ENCODE measurements at regions not wholly inside any gene's neighbourhood (a gene's known extent, or its start where the extent isn't known, plus 50 kb on each side); places are given as distances from the start of the nearest gene placed in this dataset.

DNA sequence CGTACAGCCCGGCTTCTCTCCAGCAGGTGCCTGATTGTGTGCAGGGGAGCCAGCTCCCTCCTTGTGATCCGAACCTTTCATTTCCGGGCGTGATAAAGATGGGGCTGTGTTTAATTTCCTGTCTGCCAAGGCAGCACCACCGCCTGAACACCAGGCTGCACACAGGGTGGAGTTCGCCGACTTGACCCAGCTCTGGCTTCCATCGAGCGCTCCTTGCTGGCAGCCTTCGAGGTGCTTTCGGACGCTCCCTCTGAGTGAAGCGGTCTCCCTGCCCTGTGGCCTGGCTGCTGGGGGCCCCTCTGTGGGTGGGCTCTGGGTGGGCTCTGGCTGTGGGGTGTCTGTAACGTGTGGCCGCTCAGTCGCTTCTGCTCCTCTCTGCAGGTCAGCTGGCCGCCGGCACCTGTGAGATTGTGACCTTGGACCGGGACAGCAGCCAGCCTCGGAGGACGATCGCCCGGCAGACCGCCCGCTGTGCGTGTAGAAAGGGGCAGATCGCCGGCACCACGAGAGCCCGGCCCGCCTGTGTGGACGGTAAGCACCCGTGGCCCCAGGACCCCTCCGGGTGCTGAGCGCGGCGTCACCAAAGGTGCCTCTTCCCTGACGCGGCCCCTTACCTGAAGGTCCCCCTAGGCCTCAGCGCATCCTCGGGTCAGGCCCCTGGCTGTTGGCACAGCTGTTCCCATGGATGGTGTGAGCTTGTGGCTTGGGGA, 1181.3 kb downstream of the BRD1 start:
- DNase-seq, result no peak

DNA sequence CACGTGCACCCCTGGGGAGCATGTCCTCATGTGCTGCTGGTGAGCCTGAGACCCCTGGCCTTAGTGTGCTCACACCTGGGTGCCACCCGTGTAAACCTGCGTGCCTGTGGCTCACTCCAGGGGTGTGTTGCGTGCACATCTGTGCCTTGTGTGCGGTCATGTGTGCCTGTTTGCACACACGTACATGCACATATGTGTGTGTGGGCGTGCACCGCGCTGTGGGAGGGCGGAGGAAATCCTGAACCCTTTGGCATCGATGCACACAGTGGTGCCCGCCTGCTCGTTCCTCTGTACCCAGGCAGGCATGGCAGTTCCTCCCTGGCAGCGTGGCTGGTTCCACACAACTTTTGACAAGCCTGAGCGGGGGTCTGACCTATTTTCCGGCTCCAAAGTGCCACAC, 1181.9 kb downstream of the BRD1 start:
- no peak for DNase-seq

DNA sequence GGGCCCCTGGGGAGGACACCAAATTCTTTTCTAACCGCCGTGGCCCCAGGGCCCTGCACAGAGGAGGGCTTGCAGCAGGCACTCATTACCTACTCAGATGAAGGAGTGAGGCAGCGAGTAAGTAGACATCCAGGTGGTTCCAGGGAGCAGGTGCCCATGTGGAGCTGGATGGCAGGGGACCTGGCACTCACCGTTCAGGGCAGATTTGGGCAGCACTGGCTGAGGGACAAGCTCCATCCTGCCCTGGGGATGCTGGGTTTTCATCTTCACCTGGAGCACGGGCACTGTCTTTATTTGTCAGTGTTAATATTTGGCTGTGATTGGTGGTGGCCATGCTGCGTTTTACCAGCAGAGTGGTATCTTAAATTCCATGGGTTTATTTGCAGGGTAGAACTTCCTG, 1182.7 kb downstream of the BRD1 start:
- no peak for DNase-seq

DNA sequence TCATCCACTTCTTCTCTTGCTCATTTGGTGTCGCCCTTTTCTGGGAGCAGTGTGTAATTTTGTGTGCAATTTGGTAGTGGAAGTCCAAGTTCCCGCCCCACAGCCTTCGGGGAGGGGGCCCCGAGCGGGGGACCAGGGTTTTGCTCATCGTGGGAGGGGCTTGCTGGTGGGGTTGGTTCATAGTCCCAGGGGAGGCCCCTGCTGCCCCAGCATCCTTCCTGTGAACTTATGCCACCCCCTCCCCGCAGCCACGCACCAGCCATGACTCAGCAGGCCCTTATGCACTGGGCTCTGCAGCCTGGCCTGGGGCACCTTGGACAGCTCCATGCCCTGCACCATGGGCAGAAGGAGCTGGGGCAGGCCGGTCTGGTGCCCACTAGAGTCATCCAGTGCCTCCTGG, 1183.6 kb downstream of the BRD1 start:
- DNase-seq, result no peak

DNA sequence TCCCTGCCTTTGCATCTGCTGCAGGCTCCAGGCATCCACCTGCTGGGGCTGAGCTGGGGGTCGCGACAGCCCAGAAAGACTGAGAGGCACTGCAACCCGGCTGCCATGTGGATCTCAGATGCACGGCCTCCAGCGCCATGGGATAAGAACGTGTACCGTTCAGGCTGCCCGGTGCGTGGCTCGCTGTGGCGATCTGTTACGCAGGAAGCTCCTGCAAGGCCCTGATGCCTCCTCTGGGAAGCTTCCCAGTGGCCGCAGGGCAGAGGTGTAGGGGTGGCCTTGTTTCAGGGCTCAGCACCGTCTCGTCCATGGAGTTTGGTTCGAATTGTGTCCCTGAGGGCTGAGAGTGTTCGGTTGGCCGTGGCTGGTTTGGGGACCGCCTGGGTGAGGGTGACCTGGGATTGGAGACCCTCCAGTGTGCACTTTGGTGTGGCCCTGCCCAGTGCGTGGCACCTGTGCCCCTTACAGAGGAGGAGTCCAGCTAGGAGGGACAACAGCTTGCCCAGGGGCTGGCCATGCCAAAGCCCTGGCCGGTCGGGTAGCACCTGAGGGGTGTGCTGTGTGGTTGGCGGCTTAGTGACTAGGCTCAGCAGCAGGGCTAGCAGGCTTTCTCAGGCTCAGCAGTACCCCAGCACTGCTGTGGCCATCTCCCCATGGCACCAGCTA, 1184.5 kb downstream of the BRD1 start:
- no peak for DNase-seq

GRCh38 chr22:48642550-48642949, 1185.1 kb downstream of the BRD1 start:
- no peak for DNase-seq

GRCh38 chr22:48641906-48642475, 1185.7 kb downstream of the BRD1 start:
- no peak for DNase-seq

- peak; percentile 64 for DNase-seq
Observed at GRCh38 chr22:48640890-48641841, 1186.5 kb downstream of the BRD1 start.

GRCh38 chr22:48639896-48640748, 1187.6 kb downstream of the BRD1 start:
- peak; percentile 88 for DNase-seq

DNA sequence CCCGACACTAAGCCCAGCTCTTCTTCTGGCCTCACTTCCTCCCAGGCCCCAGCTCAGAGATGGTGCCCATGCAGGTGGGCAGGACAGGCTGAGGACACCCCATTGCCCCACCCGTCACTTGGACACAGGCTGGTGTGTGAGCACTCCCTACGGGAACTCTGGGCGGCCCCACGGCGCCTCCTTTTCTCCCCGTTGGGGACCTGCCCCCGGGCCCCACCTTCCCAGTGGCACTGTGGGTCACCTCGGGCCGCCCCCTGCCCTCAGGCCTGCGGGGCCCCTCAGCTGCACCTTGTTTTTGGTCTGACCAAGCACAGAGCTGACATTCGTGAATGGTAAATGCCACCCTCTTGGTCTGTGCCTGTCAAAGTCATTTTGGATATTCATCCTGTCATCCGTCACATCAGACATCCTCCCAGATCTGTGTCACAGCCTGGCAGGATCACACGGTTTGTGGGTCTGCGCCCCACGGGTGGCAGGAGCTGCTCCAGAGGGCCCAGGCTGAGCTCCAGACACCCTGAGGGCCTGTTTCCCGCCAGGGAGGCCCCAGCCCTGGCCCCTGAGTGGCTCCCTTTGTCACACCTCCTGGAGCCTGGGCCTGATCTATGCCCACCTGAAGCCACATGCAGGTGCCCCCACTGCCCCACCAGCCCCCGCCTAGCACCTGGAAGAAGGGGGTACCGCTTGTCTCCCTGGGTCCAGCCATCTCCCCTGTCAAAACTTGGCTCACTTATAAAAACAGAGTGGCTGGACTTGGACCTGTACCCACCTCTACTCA, 1188.5 kb downstream of the BRD1 start:
- no peak for DNase-seq

DNA sequence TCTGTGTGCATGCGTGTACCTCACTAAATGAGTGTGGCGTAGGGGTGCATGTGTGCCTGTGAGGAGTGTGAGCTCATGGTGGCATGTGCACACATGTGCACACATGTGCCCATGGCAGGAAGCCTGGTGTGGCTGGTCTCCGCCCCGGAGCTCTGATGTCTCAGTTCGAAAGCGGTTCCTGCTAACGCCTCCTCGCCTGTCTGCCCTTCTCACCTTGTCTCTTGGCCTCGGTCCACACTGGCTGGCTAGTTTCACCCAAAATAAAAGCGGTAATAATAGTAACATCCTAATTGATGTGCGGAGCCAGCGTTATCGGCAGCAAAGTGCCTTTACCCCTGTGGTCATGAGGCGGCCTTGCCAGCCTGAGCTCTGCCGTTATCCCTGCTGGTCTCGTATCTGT, 1190.4 kb downstream of the BRD1 start:
- DNase-seq, result no peak

GRCh38 chr22:48636746-48637145, 1190.9 kb downstream of the BRD1 start:
- no peak for DNase-seq

DNA sequence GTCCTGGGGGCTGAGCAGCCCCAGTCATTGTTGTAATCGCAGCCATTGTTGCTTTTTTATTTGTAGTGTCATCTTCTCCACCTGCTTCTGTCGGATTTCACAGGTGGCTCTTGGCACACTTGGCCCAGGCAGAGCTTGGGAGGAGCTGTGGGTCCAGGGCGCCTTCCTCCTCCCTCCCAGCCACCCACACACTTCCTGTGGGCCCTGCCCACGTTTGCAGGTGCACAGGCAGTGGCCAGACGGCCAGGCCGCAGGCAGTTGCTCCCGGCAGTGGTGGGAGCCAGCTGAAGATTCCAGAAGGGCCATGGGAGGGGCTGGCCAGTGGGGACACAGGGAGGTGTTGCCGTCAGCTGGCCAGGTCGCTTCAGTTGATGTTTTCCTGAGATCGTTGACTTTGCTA, 1191.9 kb downstream of the BRD1 start:
- DNase-seq, result no peak

GRCh38 chr22:48635031-48635430, 1192.6 kb downstream of the BRD1 start:
- DNase-seq, result no peak

DNA sequence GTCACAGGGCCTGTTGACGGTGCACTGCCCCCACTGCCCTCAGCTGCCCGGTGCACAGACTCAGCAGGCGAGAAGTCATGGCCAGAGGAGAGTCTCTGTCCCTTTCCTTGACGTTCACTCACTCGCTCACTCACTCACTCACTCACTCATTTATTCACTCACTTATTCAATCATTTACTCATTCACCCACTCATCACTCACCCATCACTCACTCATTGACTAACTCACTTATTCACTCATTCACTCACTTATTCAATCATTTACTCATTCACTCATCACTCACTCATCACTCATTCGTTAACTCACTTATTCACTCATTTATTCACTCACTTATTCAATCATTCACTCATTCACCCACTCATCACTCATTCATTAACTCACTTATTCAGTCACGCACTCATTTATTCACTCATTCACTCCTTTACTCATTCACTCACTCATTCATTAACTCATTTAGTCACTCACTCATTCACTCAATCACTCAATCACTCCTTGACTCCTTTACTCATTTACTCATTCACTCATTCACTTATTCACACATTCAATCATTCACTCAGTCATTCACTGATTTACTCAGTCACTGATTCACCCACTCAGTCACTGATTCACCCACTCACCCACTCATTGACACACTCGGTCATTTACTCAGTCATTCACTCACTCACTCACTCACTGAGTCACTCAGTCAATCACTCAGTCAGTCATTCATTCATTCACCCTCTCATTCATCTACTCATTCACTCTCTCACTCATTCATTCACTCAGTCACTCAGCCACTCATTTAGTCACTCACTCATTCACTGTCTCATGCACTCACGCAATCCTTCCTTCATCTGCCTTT, 1193.5 kb downstream of the BRD1 start:
- DNase-seq, result no peak

DNA sequence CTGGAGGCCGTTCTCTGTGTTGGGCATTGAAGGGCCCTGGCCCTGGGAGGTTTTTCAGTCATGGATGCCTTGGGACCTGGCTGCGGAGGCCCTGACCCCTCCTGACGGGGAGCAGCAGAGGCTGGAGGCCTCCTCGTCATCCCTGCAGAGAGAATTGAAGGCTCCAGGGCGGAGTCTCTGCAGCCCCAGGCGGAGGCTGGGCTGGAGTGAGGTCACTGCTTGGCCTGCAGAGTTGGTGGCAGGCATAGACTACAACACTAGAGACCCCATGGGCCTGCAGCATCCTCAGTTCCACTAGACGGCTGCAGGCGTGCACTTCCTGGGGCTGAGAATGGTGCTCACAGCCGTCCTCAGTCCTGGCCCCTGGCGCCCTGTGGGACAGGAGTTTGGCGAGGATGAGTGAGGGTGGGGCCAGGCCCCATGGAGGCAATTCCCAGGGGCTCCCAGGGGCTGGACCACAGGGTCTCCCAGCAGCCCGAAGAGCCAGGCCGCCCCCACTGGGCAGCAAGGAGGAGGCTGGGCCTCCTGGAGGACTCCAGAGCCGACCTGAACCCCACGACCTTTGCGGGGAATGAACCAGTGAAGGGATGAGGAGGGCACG, 1194.9 kb downstream of the BRD1 start:
- no peak for DNase-seq

DNA sequence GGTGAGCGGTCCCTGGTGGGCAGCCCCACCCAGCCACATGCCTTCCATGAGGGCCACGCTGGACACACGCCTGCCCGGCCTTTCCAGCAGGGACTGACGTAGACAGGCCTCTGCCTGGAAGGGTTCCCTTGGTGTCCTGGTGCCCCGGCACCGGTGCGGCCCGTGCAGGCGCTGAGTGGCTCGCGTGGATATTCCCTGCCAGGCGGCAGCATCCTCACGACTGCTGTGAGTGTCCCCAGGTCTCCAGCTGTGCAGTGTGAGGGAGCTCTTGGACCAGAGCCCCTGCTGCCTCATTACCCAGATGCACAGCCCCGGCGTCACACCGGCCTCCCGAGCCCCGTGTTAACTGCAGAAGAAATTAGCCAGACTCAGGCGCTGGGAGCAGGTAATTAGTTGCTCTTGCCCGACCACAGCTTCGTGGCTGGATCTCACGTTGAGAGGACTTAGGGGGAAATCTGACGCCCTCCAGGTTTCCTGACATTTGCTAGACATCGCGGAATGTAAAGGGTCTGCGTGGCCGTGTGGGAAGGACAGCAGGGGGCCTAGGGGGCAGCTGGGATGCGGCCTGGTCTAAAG, 1196.3 kb downstream of the BRD1 start:
- DNase-seq, result no peak

- no peak for DNase-seq
Observed at GRCh38 chr22:48630848-48631247, 1196.8 kb downstream of the BRD1 start.

DNA sequence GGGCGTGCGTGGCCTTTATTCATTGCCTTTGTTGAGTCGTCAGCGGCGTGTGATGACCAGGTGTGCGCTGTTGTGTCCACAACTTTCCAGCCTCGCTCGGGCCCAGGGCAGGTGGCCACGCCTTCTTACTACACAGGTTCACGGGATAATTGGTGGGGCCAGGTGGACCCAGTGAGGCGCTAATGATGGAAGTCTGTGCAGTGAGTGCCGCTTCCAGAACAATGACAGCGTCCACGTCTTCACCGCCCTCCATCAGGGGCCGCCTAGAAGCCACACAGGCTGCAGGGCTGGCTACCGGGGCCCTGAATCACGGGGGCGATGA, 1197.3 kb downstream of the BRD1 start:
- DNase-seq, result no peak
